B cell (primary cell): ENCODE measurements at regions not wholly inside any gene's neighbourhood (a gene's known extent, or its start where the extent isn't known, plus 50 kb on each side); places are given as distances from the start of the nearest gene placed in this dataset.

ENCODE experiments used
- ATAC-seq: fragments of 200-7000 bp; cut with Tn5 transposase; one replicate; pipeline ENCODE4 v1.10.0; 2021; ENCODE audit warnings: low read depth, mild to moderate bottlenecking, moderate number of reproducible peaks, moderate library complexity
- CTCF ChIA-PET: fragments of 350-600 bp; sonication (Branson Sonifier 250); formaldehyde crosslinking; loops from one replicate; lab custom pipeline; 2021; ENCODE audit warnings: antibody characterized with exemption, inconsistent platforms; lab: Charles Lee
- POLR2A ChIA-PET: fragments of 350-600 bp; sonication (Branson Sonifier 250); formaldehyde crosslinking; loops from one replicate; lab custom pipeline; 2021; ENCODE audit warnings: antibody characterized with exemption; lab: Charles Lee
- DNase-seq: peaks from one replicate; pipeline ENCODE4 v3.0.0; 2013
- H2AFZ ChIP-seq: 2 replicates; pipeline ENCODE4 v1.6.1; 2012; ENCODE audit warnings: mild to moderate bottlenecking, low read depth, low read length; ENCODE audit not compliant: insufficient read depth, poor library complexity, severe bottlenecking
- H3K27ac ChIP-seq, 2 donors: 1 replicate in 1 of 2; 2 replicates in 1 of 2; pipeline ENCODE4 v1.5.1; 2012 to 2013; ENCODE audit warnings: low read length in 2 of 2, mild to moderate bottlenecking in 2 of 2, moderate library complexity in 1 of 2
- H3K27me3 ChIP-seq, 4 experiments: fragments of 200-600 bp in 1 of 4; sonication (generic) in 1 of 4; replicated peaks in 1 of 4; 1 replicate in 2 of 4; 2 replicates in 2 of 4; pipeline versions ENCODE4 v1.6.1 to v1.7.0; 2013 to 2016; ENCODE audit warnings: low read length in 3 of 4, mild to moderate bottlenecking in 2 of 4, mixed read lengths in 1 of 4, moderate library complexity in 1 of 4; ENCODE audit not compliant: insufficient read depth in 4 of 4, control insufficient read depth in 3 of 4; ENCODE audit errors: control extremely low read depth in 1 of 4
- H3K36me3 ChIP-seq, 2 experiments: replicated peaks in 1 of 2; 1 replicate in 1 of 2; 2 replicates in 1 of 2; pipeline versions ENCODE4 v1.6.1 to v1.7.1; 2013; ENCODE audit warnings: low read length in 1 of 2; ENCODE audit not compliant: insufficient read depth in 2 of 2, control insufficient read depth in 1 of 2; ENCODE audit errors: control extremely low read depth in 1 of 2, extremely low read depth in 1 of 2
- H3K4me1 ChIP-seq, 2 donors: fragments of 200-600 bp in 1 of 2; sonication (generic) in 1 of 2; 1 replicate in 1 of 2; 2 replicates in 1 of 2; pipeline versions ENCODE4 v1.5.1 to v1.6.1; 2013 to 2017; ENCODE audit warnings: low read length in 2 of 2; ENCODE audit not compliant: control insufficient read depth in 2 of 2, insufficient read depth in 2 of 2
- H3K4me2 ChIP-seq: replicated peaks from 2 replicates; pipeline ENCODE3; 2012; ENCODE audit warnings: mild to moderate bottlenecking, low read depth, low read length; ENCODE audit not compliant: poor library complexity, severe bottlenecking
- H3K4me3 ChIP-seq, 5 experiments: fragments of 200-600 bp in 1 of 5; sonication (generic) in 1 of 5; 1 replicate in 3 of 5; 2 replicates in 2 of 5; pipeline versions ENCODE4 v1.5.1 to v1.7.0; 2011 to 2016; ENCODE audit warnings: low read length in 4 of 5, mild to moderate bottlenecking in 4 of 5, low read depth in 2 of 5, control low read depth in 1 of 5, moderate library complexity in 1 of 5; ENCODE audit not compliant: insufficient read depth in 1 of 5; ENCODE audit errors: control extremely low read depth in 1 of 5, extremely low read depth in 1 of 5
- H3K79me2 ChIP-seq: fragments of 200-600 bp; sonication (generic); one replicate; pipeline ENCODE4 v1.6.0; 2016; ENCODE audit warnings: low read length; ENCODE audit not compliant: control insufficient read depth, insufficient read depth
- H3K9ac ChIP-seq: fragments of 200-600 bp; sonication (generic); 2 replicates; pipeline ENCODE4 v1.6.1; 2017; ENCODE audit warnings: mild to moderate bottlenecking, low read length, moderate library complexity
- H3K9me3 ChIP-seq, 3 donors: one replicate each; pipeline versions ENCODE4 v1.6.1 to v1.7.1; 2013; ENCODE audit warnings: low read length in 2 of 3; ENCODE audit not compliant: control insufficient read depth in 2 of 3, insufficient read depth in 1 of 3; ENCODE audit errors: control extremely low read depth in 1 of 3
- H4K20me1 ChIP-seq: 2 replicates; pipeline ENCODE4 v1.6.0; 2012; ENCODE audit warnings: mild to moderate bottlenecking, low read length; ENCODE audit not compliant: insufficient read depth, control insufficient read depth, poor library complexity, severe bottlenecking
- H3K27ac Mint-ChIP-seq: one replicate; pipeline ENCODE4 v1.8.0; 2021; ENCODE audit warnings: mixed read lengths
- H3K27me3 Mint-ChIP-seq: one replicate; pipeline ENCODE4 v1.8.0; 2021; ENCODE audit warnings: mixed read lengths
- H3K4me1 Mint-ChIP-seq: one replicate; pipeline ENCODE4 v1.8.0; 2021; ENCODE audit warnings: mixed read lengths
- H3K4me3 Mint-ChIP-seq: one replicate; pipeline ENCODE4 v1.8.0; 2021; ENCODE audit warnings: mixed read lengths
- H3K9me3 Mint-ChIP-seq: one replicate; pipeline ENCODE4 v1.8.0; 2022; ENCODE audit warnings: mixed read lengths; ENCODE audit not compliant: insufficient read depth
- CTCF ChIP-seq: fragments of 200-600 bp; IDR thresholded peaks from one replicate; pipeline ENCODE4 v1.8.0; 2022; ENCODE audit warnings: antibody characterized with exemption, mild to moderate bottlenecking
- EZH2 ChIP-seq: IDR thresholded peaks from 2 replicates; pipeline ENCODE4 v1.6.1; 2012; ENCODE audit warnings: borderline replicate concordance, low read depth, mild to moderate bottlenecking, moderate library complexity, low read length; ENCODE audit not compliant: insufficient read depth, poor library complexity, severe bottlenecking
- WGBS: methylation state at CpG from one replicate; pipeline ENCODE4 v1.1.5; 2013; ENCODE audit warnings: missing lambda C conversion rate; ENCODE audit not compliant: insufficient coverage; 5-methylcytosine and 5-hydroxymethylcytosine counted together
- intact Hi-C: fragments of 100-400 bp; cut with micrococcal nuclease; formaldehyde crosslinking; loops from one replicate; pipeline ENCODE4 v1.10.0; 2022

GRCh38 chr2:180840641-180841040 lies 139.8 kb upstream of the UBE2E3 start:
- no peaks in the 10 kb centered on the region for H3K27me3 Mint-ChIP-seq
- Histone ChIP-seq H3K4me1 (no peaks in the 10 kb centered on the region), H3K9ac (no peak overlapping the region), H3K4me2 (no peak overlapping the region), H3K27me3 (no peaks in the 10 kb centered on the region), H3K9me3 (no peaks in the 10 kb centered on the region), H3K27ac (no peak overlapping the region), H3K4me3 (no peak overlapping the region), H4K20me1 (no peaks in the 10 kb centered on the region), H3K79me2 (no peaks in the 10 kb centered on the region), H2AFZ (no peak overlapping the region), H3K36me3 (no peaks in the 10 kb centered on the region)
- intact Hi-C loops = no loop called here
- H3K27ac Mint-ChIP-seq = no peak overlapping the region
- 96% methylated on average over 6 of the region's 9 CpGs for WGBS
- no peak for DNase-seq
- H3K4me3 Mint-ChIP-seq = no peak overlapping the region
- ATAC-seq = no peak
- CTCF ChIA-PET = interaction anchor here (1.0 kb wide), 1 partner anchor 8 kb away, joined by 3 read pairs; no protein-coding TSS in a partner anchor
- TF ChIP-seq EZH2 = no peak
- TF ChIP-seq CTCF = no peak
- H3K9me3 Mint-ChIP-seq = no peaks in the 10 kb centered on the region
- H3K4me1 Mint-ChIP-seq = no peaks in the 10 kb centered on the region
- POLR2A ChIA-PET = no interaction called here

- TF ChIP-seq EZH2 = no peak
- Mint-ChIP-seq H3K4me1 (no peaks in the 10 kb centered on the region), H3K9me3 (no peaks in the 10 kb centered on the region), H3K27ac (no peak overlapping the region), H3K27me3 (no peaks in the 10 kb centered on the region), H3K4me3 (no peak overlapping the region)
- H3K36me3 ChIP-seq = no peaks in the 10 kb centered on the region
- CTCF ChIA-PET = no interaction called here
- H3K4me3 ChIP-seq = no peak overlapping the region
- peaks cover 0 to 1% (median 0%) of the 10 kb centered on the region in 3 donors for H3K9me3 ChIP-seq
- H3K27me3 ChIP-seq = no peaks in the 10 kb centered on the region
- no peak overlapping the region for H3K4me2 ChIP-seq
- DNase-seq = no peak
- no peak overlapping the region for H2AFZ ChIP-seq
- POLR2A ChIA-PET = no interaction called here
- H3K4me1 ChIP-seq = no peaks in the 10 kb centered on the region
- H4K20me1 ChIP-seq = no peaks in the 10 kb centered on the region
- no peak overlapping the region for H3K9ac ChIP-seq
- intact Hi-C loops = no loop called here
- H3K79me2 ChIP-seq = no peaks in the 10 kb centered on the region
- H3K27ac ChIP-seq = no peak overlapping the region
- ATAC-seq = no peak
These were observed 150.6 kb upstream of the UBE2E3 start for GRCh38 chr2:180829836-180830235.
